Parathyroid adenoma (tissue), 2 donors: ENCODE measurements at regions not wholly inside any gene's neighbourhood (a gene's known extent, or its start where the extent isn't known, plus 50 kb on each side); places are given as distances from the start of the nearest gene placed in this dataset.

ENCODE experiments used
- H2AFZ ChIP-seq: fragments of 300-600 bp; sonication (generic); one replicate; pipeline ENCODE4 v1.7.0; 2017; ENCODE audit warnings: antibody characterized with exemption, mild to moderate bottlenecking
- H3K27ac ChIP-seq: fragments of 300-600 bp; sonication (generic); one replicate; pipeline ENCODE4 v1.7.0; 2017
- H3K27me3 ChIP-seq: fragments of 300-600 bp; sonication (generic); one replicate; pipeline ENCODE4 v1.7.0; 2017; ENCODE audit warnings: low read length; ENCODE audit not compliant: control insufficient read depth, insufficient read depth
- H3K36me3 ChIP-seq: fragments of 300-600 bp; sonication (generic); one replicate; pipeline ENCODE4 v1.7.0; 2017; ENCODE audit warnings: low read length; ENCODE audit not compliant: control insufficient read depth, insufficient read depth
- H3K4me1 ChIP-seq: fragments of 300-600 bp; sonication (generic); one replicate; pipeline ENCODE4 v1.7.0; 2017; ENCODE audit warnings: control low read depth
- H3K4me2 ChIP-seq: fragments of 300-600 bp; sonication (generic); one replicate; pipeline ENCODE4 v1.7.0; 2017; ENCODE audit warnings: low read length
- H3K4me3 ChIP-seq: fragments of 300-600 bp; sonication (generic); one replicate; pipeline ENCODE4 v1.7.0; 2017; ENCODE audit warnings: low read depth, low read length
- H3K79me2 ChIP-seq: fragments of 300-600 bp; sonication (generic); one replicate; pipeline ENCODE4 v1.7.0; 2017; ENCODE audit warnings: control low read depth
- H3K9ac ChIP-seq: fragments of 300-600 bp; sonication (generic); one replicate; pipeline ENCODE4 v1.7.0; 2017; ENCODE audit warnings: mild to moderate bottlenecking
- H3K9me3 ChIP-seq: fragments of 300-600 bp; sonication (generic); one replicate; pipeline ENCODE4 v1.7.0; 2017; ENCODE audit warnings: low read length; ENCODE audit not compliant: control insufficient read depth
- CTCF ChIP-seq: fragments of 300-600 bp; sonication (generic); IDR thresholded peaks from one replicate; pipeline ENCODE4 v1.7.0; 2017; ENCODE audit warnings: antibody characterized with exemption, mild to moderate bottlenecking
- donor health status: primary hyperparathyroidism.

- Histone ChIP-seq H3K9ac (no peak overlapping the region), H3K27me3 (no peaks in the 10 kb centered on the region), H3K9me3 (no peaks in the 10 kb centered on the region), H3K4me1 (no peaks in the 10 kb centered on the region), H3K27ac (no peak overlapping the region), H3K79me2 (no peaks in the 10 kb centered on the region), H3K4me2 (no peak overlapping the region), H3K4me3 (no peak overlapping the region), H3K36me3 (no peaks in the 10 kb centered on the region), H2AFZ (no peak overlapping the region)
- TF ChIP-seq CTCF, result no peak
These were observed 144.6 kb upstream of the IRX6 start for GRCh38 chr16:55179411-55179810.

- H3K36me3 ChIP-seq, result no peaks in the 10 kb centered on the region
- no peak overlapping the region for H3K27ac ChIP-seq
- no peak overlapping the region for H2AFZ ChIP-seq
- H3K9me3 ChIP-seq, result no peaks in the 10 kb centered on the region
- TF ChIP-seq CTCF, result no peak
- no peak overlapping the region for H3K4me2 ChIP-seq
- no peak overlapping the region for H3K9ac ChIP-seq
- H3K4me3 ChIP-seq, result no peak overlapping the region
- H3K79me2 ChIP-seq, result no peaks in the 10 kb centered on the region
- H3K27me3 ChIP-seq, result no peaks in the 10 kb centered on the region
- H3K4me1 ChIP-seq, result no peaks in the 10 kb centered on the region
These were observed 144.0 kb upstream of the IRX6 start for GRCh38 chr16:55179852-55180585.

GRCh38 chr16:55184052-55184451 is 140.0 kb upstream of the IRX6 start:
- Histone ChIP-seq H3K27ac (no peak overlapping the region), H3K4me3 (no peak overlapping the region), H3K79me2 (no peaks in the 10 kb centered on the region), H3K4me2 (no peak overlapping the region), H3K4me1 (no peaks in the 10 kb centered on the region), H3K36me3 (no peaks in the 10 kb centered on the region), H3K9ac (no peak overlapping the region), H3K9me3 (no peaks in the 10 kb centered on the region), H3K27me3 (no peaks in the 10 kb centered on the region), H2AFZ (no peak overlapping the region)
- TF ChIP-seq CTCF, result no peak

GRCh38 chr16:55184619-55185018 is 139.4 kb upstream of the IRX6 start:
- no peaks in the 10 kb centered on the region for H3K36me3 ChIP-seq
- no peak for TF ChIP-seq CTCF
- H3K4me2 ChIP-seq, result no peak overlapping the region
- H3K79me2 ChIP-seq, result no peaks in the 10 kb centered on the region
- no peaks in the 10 kb centered on the region for H3K4me1 ChIP-seq
- H3K27ac ChIP-seq, result no peak overlapping the region
- H3K4me3 ChIP-seq, result no peak overlapping the region
- no peak overlapping the region for H3K9ac ChIP-seq
- H3K27me3 ChIP-seq, result no peaks in the 10 kb centered on the region
- H2AFZ ChIP-seq, result no peak overlapping the region
- no peaks in the 10 kb centered on the region for H3K9me3 ChIP-seq

- Histone ChIP-seq H3K9me3 (no peaks in the 10 kb centered on the region), H3K79me2 (no peaks in the 10 kb centered on the region), H3K36me3 (no peaks in the 10 kb centered on the region), H2AFZ (no peak overlapping the region), H3K4me2 (no peak overlapping the region), H3K27me3 (no peaks in the 10 kb centered on the region), H3K4me1 (no peaks in the 10 kb centered on the region), H3K27ac (no peak overlapping the region), H3K9ac (no peak overlapping the region), H3K4me3 (no peak overlapping the region)
- no peak for TF ChIP-seq CTCF
These were observed 134.8 kb upstream of the IRX6 start for GRCh38 chr16:55189224-55189623.
